ENCODE measurements at regions not wholly inside any gene's neighbourhood (a gene's known extent, or its start where the extent isn't known, plus 50 kb on each side); places are given as distances from the start of the nearest gene placed in this dataset.

DNA sequence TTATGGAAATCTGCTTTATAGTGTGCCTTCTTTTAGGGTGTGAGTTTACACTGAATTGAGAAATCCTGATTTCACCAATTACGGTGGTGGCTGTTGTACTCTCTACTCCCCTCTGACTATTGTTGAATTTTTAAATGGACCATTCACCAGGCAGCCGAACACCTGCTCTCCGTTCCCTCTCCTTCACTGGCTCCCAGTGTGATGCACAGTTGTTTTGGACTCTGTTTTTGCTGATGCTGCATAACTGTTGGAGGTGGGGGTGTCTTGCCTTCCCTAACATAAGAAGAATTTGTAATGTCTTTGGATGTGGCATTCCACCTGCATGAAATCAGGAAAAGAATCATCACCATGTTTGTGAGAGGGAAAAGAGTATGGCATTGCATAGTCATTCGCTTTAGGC, 341.2 kb downstream of the SNAPC1 start:
- TF ChIP-seq, protein P1, sequence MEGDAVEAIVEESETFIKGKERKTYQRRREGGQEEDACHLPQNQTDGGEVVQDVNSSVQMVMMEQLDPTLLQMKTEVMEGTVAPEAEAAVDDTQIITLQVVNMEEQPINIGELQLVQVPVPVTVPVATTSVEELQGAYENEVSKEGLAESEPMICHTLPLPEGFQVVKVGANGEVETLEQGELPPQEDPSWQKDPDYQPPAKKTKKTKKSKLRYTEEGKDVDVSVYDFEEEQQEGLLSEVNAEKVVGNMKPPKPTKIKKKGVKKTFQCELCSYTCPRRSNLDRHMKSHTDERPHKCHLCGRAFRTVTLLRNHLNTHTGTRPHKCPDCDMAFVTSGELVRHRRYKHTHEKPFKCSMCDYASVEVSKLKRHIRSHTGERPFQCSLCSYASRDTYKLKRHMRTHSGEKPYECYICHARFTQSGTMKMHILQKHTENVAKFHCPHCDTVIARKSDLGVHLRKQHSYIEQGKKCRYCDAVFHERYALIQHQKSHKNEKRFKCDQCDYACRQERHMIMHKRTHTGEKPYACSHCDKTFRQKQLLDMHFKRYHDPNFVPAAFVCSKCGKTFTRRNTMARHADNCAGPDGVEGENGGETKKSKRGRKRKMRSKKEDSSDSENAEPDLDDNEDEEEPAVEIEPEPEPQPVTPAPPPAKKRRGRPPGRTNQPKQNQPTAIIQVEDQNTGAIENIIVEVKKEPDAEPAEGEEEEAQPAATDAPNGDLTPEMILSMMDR (IDR thresholded peaks at IDR 0.05; ENCODE audit: poor library complexity), result no peak
- TF ChIP-seq EZH2 (IDR thresholded peaks at IDR 0.05; ENCODE audit: borderline replicate concordance), result no peak

All from hepatocyte (in vitro differentiated cells).